ENCODE measurements at regions not wholly inside any gene's neighbourhood (a gene's known extent, or its start where the extent isn't known, plus 50 kb on each side); places are given as distances from the start of the nearest gene placed in this dataset.

DNA sequence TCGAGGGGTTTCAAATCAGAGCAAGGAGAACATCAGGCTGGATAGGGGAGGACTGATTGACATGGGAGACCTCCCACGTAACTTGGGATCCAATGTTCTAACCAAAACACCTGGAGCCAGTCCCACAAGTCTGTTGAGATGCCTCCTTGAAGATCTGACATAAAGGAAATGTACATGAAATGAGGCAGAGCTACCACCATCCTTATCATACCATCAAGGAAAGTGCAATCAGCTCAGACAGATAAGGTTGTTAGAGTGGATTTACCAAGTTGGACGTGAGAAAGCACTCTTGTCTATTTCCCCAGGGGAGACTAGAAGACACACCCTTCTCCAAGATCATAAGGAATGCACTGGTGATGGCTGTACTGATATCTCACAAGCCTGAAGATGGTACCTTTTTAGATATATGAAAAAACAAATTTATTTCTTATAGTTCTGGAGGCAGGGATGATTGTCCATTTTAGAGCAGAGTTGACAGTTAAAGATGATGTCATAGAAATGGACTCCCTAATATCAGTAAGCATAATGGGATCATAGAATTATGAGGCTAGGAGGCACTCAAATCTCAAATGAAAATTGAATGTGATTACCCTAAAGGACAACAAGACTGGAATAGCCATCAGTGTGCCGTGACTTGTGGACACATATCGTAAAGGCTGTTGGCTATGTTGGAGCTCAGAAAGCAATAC, 129.1 kb upstream of the RAB4A start:
- TF ChIP-seq, protein P1, sequence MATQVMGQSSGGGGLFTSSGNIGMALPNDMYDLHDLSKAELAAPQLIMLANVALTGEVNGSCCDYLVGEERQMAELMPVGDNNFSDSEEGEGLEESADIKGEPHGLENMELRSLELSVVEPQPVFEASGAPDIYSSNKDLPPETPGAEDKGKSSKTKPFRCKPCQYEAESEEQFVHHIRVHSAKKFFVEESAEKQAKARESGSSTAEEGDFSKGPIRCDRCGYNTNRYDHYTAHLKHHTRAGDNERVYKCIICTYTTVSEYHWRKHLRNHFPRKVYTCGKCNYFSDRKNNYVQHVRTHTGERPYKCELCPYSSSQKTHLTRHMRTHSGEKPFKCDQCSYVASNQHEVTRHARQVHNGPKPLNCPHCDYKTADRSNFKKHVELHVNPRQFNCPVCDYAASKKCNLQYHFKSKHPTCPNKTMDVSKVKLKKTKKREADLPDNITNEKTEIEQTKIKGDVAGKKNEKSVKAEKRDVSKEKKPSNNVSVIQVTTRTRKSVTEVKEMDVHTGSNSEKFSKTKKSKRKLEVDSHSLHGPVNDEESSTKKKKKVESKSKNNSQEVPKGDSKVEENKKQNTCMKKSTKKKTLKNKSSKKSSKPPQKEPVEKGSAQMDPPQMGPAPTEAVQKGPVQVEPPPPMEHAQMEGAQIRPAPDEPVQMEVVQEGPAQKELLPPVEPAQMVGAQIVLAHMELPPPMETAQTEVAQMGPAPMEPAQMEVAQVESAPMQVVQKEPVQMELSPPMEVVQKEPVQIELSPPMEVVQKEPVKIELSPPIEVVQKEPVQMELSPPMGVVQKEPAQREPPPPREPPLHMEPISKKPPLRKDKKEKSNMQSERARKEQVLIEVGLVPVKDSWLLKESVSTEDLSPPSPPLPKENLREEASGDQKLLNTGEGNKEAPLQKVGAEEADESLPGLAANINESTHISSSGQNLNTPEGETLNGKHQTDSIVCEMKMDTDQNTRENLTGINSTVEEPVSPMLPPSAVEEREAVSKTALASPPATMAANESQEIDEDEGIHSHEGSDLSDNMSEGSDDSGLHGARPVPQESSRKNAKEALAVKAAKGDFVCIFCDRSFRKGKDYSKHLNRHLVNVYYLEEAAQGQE (IDR thresholded peaks at IDR 0.05), result no peak
- TF ChIP-seq, protein P2, sequence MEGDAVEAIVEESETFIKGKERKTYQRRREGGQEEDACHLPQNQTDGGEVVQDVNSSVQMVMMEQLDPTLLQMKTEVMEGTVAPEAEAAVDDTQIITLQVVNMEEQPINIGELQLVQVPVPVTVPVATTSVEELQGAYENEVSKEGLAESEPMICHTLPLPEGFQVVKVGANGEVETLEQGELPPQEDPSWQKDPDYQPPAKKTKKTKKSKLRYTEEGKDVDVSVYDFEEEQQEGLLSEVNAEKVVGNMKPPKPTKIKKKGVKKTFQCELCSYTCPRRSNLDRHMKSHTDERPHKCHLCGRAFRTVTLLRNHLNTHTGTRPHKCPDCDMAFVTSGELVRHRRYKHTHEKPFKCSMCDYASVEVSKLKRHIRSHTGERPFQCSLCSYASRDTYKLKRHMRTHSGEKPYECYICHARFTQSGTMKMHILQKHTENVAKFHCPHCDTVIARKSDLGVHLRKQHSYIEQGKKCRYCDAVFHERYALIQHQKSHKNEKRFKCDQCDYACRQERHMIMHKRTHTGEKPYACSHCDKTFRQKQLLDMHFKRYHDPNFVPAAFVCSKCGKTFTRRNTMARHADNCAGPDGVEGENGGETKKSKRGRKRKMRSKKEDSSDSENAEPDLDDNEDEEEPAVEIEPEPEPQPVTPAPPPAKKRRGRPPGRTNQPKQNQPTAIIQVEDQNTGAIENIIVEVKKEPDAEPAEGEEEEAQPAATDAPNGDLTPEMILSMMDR (IDR thresholded peaks at IDR 0.05; ENCODE audit: low read depth, low read length, missing input control), result no peak
- TF ChIP-seq EGR1 (IDR thresholded peaks at IDR 0.05; ENCODE audit: low read depth in 2 of 2), result no peak

Data from liver (tissue), 3 donors.